GM18909 (cell line): ENCODE measurements at regions not wholly inside any gene's neighbourhood (a gene's known extent, or its start where the extent isn't known, plus 50 kb on each side); places are given as distances from the start of the nearest gene placed in this dataset.
"Not testable (repeated sequence)": the region's sequence is repeated elsewhere in the genome, so short reads cannot be mapped to it uniquely, and the experiment has no call there.

Experiments used
- ATAC-seq: cut with Tn5 transposase; IDR thresholded peaks from one replicate; pipeline ENCODE4 v1.9.1; 2021; ENCODE audit warnings: mild to moderate bottlenecking; ENCODE audit not compliant: unreplicated experiment, poor library complexity

DNA sequence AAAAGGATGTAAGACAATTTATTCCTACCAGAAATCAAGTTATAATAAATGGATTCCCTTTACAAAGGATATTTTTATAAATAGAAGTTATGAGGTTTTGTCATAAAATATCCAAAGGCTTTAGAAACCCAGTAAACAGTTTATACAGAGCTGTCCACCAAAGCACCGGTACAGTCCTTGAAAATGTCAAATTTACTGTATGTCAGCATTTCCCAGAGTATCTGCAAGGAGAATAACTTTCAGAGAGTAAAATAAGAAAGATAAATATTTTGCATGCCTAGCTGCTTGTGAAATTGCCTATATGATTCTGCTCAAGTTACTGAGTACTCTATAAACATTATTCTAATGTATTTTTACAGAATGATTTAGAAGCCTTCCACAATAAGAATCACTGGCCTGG lies 923.3 kb upstream of the DDX18 start:
- no peak for ATAC-seq

DNA sequence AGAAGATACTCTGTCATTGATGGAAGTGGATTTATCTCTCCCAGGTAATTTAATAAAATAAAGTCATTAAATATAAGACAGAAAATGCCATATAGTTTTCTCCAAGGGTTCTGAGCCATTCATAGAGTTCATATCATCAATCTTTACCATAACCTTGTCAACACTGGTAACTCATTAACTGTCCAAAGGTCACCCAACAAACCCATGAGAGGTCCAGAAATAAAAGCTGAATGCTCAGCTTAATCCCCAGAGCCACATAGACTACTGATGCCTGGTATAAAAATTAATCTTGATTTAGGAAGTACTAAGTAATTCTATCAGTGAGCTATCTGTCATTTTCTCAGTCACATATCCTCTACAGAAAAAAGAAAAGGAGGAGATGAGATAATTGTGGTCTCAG lies 903.0 kb upstream of the DDX18 start:
- ATAC-seq: no peak

DNA sequence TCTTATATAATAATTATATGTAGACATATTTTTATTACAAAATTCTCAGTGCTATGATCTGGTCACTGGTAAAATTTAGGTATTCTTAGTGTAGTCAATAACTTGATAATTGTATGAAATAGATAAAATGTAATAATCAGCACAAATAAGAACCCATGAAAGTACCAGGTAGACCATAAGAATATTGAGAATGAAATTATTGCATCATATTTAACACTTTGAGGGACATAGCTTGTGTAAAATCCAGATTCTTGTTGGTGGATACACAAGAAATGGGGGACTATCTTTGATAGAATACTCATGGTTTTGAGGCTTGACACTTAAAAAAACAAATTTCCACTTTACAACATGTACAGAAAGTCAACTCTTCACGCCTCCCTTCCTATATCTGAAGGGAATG lies 898.8 kb upstream of the DDX18 start:
- no peak for ATAC-seq

DNA sequence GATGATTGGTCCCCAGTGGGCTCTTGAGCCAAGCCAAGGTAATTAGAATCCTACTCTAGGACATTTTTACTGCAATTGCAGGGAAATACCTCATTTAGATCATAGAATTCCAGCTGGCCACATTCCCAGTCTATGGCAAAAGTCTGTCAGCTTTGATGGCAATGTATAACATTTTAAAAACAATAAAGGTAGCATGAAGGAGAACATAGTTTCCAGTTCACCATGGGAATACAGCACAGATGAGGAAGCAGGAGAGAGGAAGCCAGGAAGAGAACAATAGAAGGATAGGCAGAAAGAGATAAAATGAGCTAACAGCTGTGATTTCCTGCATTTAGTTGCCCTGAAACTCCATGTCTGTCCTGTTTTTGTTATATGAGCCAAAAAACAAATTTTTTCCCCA lies 897.3 kb upstream of the DDX18 start:
- no peak for ATAC-seq

DNA sequence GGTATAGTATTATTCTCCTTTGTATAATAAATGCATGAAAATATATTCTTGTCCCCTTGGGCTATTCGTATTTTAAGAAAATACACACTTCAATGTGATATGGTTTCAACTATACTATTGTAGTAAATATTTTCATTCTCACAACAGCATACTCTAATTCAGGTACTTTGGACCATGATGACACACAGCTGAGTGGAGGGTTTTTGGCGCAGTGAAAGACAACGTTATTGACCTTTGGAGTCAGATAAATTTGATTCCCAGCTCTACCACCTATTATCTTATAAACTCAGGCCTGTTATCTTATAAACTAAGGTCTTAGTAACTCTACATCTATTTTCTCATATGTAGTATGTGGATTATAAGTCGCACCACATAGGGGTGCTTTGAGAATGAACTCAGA lies 895.9 kb upstream of the DDX18 start:
- ATAC-seq: no peak

DNA sequence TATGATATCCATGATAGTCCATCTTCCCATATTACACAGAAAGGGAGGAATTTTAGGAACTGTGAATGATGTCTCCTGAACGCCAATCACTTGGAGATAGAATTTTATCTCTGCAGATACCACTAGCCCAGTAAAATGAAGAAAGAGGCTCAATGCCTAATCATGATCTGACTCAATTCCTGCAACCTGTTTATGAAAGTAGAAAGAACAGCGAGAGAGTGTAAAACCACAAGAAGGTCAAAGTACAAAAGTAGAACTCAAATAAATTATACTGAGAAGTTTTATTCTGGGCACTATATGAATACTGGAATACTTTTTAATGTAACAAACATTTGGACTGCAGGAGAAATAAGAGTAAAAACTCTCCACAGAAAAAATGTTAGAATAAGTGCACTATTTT lies 892.1 kb upstream of the DDX18 start:
- ATAC-seq: no peak

DNA sequence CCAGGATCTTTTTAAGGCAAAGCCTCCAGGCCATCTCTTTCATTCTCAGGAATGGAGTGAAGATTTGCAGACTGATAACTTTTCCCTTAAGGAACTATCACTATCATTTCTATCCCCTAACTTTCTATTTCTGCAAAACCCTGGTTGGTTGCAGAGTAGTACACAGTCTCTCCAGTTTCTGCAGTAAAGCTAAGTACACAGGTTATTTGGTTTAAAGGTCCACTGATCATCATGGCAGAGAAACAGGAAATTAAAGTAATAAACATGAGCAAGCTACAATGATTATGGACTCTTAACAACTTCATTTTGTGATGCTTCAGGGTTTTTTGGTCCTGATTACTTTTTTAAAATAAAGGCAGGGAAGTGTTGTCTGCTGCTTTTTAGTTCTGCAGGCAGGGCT lies 890.0 kb upstream of the DDX18 start:
- ATAC-seq: no peak

DNA sequence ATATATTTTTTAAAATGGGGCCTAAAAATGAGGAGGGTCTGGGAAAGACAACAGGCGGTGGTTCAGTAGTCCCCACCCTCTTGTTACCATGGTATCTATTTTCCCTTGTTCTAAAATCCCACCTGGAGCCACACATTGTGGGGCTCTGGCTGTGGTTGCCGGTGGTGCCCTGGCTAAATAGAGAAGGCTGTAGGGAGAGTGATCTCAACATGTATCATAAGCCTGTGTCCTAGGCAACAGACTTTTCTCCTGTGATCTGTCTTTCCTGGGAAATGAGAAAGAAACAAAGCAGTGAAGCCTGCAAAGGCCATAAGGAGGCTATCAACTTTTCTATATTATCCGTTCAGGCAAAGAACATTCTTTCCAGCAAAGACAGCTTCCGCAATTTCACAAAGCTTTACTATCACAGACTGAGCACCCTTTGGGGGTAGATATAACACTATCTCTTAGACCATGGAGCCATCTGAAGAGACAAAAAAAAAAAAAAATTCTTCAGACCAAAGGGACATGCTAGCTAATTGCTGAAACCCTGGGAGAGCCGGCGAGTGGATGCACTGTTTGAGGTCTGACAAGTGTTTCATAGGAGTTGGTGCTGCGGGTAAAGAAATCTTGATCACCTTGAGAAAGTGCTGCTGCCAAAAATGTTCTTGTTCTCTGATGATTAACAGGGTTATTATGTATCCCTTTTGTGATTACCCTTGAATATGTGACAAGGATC lies 879.2 kb upstream of the DDX18 start:
- ATAC-seq: no peak

DNA sequence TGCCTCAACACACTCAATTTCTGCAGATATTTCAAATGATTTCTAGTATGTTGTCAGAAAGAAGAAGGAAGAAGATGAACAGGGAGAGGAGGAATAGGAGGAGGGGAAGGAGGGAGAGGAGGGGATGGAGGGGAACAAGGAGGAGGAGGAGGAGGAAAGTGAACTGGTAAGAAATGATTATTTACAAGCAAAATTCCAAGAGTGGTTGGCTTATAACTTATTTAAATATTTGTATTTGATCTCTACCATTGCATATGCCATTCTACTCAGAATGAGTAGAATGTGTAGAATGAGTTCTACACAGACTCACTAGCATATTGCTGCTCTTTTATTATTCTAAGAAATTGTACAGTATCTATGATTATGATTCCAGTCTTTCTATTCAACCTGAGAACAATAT lies 866.2 kb upstream of the DDX18 start:
- no peak for ATAC-seq

DNA sequence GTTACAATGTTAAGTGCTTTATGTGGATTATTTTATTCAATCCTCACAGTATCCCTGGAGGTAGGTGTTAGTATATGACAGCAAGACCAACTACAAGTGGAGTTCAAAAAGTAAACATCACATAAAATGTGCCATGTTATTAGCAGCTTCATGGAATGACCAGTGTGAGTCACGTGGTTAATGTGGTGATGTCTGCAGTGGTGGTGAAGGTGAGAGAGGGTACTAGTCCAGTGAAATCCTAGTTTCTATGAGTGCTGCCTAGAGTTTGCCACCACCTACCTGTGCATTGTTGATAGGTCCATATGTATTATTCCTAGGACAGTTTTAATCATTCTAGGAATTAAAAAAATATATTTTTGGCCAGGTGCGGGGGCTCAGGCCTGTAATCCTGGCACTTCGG lies 865.2 kb upstream of the DDX18 start:
- ATAC-seq: no peak

DNA sequence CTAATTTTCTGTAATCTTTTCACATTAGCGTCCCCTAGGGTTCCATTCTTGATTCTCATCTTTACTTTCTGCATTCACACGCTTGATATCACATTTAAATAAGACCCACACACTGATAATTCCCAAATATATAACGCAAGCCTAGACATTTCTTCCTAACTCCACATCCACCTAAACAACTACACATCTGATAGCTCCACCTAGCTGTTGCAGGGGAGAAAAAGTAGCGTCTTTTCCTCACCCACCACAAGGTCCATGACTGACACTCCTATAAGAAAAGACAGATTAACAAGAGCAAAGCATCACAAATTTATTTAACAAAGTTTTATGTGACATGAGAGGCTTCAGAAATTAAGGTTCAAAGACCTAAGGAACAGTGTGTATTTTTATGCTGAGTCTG lies 862.2 kb upstream of the DDX18 start:
- ATAC-seq: no peak

DNA sequence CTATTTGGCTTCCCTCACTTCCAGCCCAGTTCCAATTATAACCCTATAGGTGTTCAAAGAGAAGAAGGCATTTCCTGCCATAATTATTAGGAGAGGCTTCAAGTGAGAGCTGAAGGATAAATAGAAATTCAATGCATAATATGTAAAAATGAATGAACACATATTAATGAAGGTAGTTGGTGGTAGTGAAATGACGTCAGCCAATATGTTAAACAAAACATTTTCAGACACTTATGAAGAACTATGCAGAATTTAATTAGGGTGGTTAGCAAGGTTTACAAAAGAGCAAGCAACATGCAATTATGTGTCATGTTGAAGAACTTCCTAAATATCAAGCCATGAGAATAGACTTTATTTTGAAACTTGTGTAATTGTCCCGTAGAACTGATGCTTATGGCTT lies 858.8 kb upstream of the DDX18 start:
- no peak for ATAC-seq

DNA sequence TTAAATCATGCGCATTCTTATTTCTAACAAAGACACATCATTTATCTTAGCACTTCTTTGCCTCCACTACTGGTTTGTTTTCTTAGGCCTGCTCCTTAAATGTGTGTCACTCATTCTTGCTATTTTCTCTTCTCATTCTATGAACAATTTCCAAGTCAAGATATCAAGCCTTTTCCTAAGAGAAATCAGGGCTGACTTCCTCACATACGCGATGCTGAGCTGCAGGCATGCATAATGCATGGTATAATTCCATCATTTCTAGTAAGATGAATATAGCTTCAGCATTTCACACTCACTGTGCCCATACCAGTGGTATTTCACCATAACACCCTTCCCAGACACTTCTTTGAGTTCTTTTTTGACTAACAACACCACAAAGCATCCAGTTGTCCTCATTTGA lies 838.9 kb upstream of the DDX18 start:
- ATAC-seq: no peak

DNA sequence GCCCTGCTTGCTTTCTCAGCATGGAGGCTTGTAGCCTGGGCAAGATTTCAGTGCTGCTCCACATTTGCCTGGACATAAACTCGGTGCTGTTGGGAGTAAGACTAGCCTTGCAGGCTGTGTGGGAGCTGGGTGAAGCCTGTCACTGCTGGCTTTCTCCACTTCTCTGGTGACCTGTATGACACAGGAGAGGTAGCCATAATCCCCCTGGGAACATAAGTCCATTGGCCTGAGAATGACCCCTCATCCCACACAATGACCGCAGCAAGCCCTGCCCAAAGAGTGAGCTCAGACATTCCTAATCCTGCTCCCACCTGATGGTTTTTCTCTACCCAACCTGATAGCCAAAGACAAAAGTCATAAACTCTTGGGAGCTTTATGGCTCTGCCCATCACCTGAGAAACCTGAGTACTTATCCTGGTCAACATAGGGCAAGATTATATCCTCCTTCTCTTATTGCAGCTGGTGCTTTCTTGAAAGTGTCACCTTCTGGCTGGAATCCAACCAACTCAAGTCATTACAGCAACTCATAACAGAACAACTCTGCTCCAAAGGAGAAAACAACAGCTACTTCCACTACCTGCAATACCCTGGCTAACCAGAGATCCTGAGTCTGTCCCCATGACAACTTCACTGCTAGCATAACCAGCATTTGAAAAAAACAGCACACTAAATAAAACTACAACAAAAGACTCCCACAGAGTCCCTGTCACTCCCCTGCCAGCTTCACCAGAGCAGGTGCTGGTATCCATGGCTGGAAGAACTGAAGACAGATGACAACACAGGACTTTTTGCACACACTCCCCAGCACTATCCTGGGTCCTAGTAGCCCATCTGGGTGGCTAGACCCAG lies 834.4 kb upstream of the DDX18 start:
- ATAC-seq: no peak

DNA sequence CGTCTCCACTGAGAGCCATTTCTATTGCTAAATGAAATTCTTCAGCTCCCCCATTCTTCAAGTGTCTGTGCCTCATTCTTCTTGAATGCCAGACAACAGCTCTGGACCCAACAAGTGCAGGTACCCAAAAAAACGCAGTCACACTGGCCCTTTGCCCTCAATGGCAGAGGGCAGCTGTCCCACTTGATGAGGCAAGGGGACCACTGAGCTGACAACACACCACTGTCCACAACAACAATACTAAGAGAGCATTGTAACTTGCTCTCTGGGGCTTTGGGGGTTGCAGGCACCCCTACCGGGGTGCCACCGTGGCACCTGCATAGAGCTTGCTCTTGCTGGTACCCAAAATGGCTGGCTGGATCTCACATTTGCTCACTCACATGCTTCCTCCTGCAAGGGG lies 827.0 kb upstream of the DDX18 start:
- no peak for ATAC-seq

DNA sequence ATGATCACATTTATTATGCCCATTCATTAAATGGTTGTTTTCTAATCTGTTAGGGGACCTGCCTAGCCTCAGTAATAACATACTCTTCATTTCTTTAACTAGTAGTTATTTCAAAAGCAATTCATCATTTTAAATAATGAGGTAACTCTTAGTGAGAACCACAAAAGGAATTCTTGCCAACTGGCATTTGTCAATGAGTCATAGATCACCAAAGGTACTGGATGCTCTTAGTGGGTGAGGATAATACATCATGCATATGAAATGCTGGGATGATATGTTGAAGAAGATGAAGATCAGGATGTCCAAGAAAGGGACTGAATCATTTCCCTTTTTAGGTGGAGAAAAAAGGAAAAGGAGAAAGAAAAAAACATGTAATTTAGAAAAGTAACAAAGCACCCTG lies 826.2 kb upstream of the DDX18 start:
- ATAC-seq: no peak

DNA sequence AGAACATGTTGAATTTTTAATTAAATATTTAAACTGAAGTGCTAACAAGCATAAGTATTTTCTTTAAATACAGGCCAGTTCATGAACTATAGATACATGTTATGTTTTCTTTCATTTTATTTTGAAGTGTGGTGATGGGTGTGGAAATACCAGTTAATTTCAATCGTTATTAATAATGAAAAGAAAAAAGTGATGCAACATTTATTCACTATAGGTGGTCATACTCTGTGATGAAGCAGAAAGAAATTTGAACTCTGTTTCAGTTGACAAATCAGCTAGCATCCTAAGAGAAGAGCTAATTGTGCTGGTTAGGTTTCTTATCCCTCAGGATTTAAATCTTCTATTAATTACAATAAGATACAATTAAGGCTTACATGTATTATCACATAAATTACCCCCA lies 795.1 kb upstream of the DDX18 start:
- ATAC-seq: no peak

DNA sequence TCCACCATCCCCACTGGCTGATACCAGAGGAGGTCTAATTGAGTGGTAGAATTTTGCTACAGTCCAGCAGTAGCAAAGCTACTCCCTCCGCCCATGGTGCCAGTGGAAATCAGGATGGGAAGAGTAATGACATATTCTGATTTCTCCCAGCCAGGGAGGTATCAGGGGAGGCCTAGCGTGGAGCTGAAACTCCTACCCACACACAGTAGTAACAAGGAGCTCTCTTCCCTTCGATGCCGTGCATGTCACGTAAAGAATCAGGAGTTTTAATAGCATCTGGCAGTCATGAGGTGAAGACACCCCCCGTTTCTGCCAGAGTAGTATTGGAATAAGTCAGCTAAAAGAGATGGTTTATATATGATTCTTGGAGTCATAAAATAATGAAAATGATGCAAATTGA lies 786.8 kb upstream of the DDX18 start:
- ATAC-seq: no peak

DNA sequence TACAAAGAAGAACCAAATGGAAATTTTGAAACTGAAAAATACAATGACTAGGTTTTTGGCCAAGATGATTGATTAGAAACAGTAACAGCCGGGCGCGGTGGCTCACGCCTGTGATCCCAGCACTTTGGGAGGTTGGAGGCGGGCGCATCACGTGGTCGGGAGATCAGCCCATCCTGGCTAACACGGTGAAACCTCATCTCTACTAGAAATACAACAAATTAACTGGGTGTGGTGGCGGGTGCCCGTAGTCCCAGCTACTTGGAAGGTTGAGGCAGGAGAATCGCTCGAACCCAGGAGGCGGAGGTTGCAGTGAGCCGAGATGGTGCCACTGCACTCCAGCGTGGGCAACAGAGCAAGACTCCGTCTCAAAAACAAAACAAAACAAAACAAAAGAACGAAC lies 785.8 kb upstream of the DDX18 start:
- not testable (repeated sequence) for ATAC-seq

DNA sequence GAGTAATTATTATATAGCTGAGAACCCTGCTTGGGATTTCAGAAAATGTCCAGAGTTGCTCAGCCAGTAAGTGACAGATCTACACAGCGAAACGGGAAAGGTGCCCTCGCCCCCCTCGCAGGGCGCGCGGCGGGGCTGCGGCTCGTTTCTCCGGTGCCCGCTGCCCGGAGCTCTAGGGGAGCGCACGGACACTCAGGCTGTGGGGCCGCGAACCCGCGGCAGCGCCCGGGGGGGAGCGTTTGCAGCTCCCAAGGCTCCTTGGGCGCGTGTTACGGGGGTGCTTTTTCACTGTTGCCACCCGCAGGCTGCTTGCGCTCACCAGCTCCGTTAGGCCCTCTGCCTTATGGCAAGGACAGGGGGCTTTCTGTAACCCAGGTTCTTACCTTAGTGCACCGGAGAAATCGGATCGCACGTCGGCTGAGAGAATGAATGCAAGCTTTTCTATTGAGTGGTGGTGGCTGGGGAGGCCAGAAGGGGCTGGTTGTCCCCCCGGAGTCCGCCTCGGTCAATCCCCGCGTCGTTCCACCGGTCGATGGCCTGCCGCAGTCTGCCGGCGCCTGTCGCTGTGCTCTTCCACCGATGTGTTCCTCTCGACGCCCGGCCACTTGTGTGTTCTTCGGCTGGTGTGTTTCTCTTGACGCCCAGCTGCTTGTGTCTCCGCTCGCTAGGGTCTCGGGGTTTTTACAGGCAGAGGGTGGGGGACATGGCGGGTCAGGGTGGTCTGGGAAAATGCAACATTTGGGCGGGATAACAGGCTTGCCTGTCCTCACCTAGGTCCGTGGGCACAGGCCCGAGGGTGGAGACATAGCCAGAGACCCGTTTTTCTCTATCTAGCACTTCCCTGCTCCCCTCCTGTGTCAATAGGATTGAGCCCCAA lies 758.8 kb upstream of the DDX18 start:
- ATAC-seq: no peak

DNA sequence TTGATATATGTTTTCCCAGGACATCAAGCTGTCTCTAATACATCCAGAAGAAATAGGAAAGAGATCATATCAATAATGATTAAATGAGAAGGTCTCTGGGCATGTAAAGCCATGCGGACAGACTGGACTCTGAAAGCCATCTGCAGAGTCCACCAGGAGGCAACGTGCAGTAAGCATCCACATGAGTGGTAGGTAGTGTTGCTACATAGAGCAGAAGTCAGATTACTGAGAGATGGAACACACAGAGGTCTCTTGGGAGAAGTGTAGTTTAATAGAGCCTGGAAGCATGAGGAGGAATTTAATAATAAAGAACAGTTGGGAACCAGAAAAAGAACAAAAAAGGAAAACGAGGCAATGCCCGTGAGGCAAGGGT lies 758.1 kb upstream of the DDX18 start:
- ATAC-seq: no peak
